Raji (cell line): ENCODE measurements at regions not wholly inside any gene's neighbourhood (a gene's known extent, or its start where the extent isn't known, plus 50 kb on each side); places are given as distances from the start of the nearest gene placed in this dataset.

Experiments used
- POLR2A ChIP-seq: IDR thresholded peaks from 2 replicates; pipeline ENCODE4 v1.6.1; 2011; ENCODE audit warnings: low read depth, low read length, control low read depth; ENCODE audit not compliant: insufficient read depth

- no peak for TF ChIP-seq POLR2A
These were observed 416.8 kb upstream of the CCL2 start for GRCh38 chr17:33838281-33838680.

DNA sequence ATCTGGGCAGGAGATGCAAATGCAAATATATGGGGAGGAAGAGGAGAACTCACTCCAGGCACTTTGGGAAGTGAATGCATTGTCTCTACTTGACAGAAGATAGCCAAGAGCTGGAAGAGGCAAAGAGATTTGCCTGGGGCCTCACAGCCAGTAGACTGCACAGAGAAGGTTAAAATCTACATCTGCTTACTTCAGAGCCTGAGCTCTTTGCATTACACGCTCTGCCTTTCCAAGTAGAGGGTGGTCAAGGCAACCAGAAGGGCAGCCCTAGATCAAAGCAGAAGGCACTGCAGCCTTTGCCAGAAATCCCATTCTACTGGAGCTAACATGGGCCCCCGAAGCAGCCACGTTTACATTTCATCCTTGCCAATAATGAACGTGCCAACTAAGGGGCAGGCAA is 407.2 kb upstream of the CCL2 start:
- TF ChIP-seq POLR2A: no peak

GRCh38 chr17:33848433-33848832 is 406.7 kb upstream of the CCL2 start:
- no peak for TF ChIP-seq POLR2A

GRCh38 chr17:33854596-33854995 is 400.5 kb upstream of the CCL2 start:
- TF ChIP-seq POLR2A: no peak

DNA sequence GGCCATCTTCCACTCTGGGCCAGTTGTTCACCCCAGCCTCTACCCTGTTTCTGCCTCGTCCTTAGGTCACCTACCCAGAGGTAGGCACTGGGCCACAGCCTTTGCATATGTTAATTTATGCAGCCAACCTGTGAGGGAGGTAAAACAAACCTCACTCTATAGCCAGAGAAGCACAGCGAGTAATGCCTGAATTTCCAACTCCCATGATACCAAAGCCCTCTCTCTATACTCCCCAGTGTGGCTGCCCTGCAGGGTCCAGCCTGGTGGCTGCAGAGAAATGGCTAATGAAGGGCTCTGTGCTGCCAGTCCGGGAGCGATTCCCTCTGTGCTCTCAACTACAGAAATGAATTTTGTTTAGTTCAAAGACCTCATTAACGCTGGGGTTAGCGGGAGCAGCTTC is 397.0 kb upstream of the CCL2 start:
- no peak for TF ChIP-seq POLR2A

- TF ChIP-seq POLR2A: no peak
These were observed 396.4 kb upstream of the CCL2 start for GRCh38 chr17:33858682-33859081.

DNA sequence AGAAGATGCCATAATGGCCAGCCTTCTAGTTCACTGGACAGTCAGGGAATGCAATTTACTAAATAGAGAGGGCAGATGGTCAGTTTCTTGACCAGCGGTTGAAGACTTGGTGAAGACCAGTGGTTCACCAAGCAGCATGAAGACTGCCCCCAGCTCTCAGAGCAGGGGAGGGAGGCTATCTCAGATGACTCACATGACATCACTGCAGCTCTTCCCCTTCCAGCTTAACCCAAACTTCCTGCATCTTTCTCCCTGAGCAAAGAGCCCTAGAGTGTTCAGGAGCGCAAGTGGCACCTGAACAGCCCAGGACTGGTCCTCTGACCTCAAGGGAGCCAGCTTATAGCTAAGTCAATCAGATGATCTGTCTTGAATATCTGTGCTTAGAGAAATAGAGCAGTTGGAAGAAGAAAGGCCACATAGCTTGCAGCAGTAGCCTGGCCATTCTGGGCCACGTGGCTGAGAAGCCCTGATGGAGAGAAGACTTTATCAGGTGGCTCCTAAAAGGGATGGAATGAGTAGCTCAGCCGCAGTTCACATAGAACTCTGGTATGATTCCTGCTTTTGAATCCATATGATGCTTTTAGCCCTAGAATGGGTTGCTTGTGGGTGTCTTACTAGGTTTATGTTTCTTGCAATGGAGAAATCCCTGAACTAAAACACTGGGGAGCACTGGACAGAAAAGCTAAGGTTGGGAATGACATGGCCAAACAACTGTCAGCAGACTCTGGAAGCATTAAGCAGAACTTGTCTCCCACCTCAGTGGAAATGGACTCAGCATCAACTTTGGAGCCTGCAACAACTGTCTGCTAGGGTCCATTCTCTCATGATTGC is 392.1 kb upstream of the CCL2 start:
- no peak for TF ChIP-seq POLR2A

GRCh38 chr17:33864758-33865229 is 390.3 kb upstream of the CCL2 start:
- no peak for TF ChIP-seq POLR2A

- TF ChIP-seq POLR2A: no peak
These were observed 386.2 kb upstream of the CCL2 start for GRCh38 chr17:33868899-33869298.

GRCh38 chr17:33870936-33871335 is 384.1 kb upstream of the CCL2 start:
- no peak for TF ChIP-seq POLR2A

GRCh38 chr17:33871720-33872540 is 383.2 kb upstream of the CCL2 start:
- no peak for TF ChIP-seq POLR2A

DNA sequence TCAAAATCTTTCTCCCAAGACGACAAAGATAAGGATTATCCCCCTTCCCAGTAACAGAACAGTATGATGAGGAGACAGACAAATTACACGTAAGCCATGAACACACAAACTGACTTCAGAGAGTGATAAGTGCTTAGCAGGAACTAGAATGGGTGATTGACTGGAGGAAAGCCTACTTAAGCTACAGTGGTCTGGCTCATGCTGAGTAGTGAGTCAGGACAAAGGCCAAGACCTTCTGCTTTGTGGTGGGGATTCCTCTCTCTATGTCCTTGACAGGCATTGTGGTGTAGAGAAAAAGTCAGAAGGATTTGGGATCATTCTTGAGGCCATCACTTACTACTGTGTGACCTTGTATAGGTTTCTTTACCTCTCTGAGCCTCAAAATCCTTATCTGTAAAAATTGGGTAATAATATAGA is 381.9 kb upstream of the CCL2 start:
- TF ChIP-seq POLR2A: no peak

- no peak for TF ChIP-seq POLR2A
These were observed 380.4 kb upstream of the CCL2 start for GRCh38 chr17:33874617-33875060.

DNA sequence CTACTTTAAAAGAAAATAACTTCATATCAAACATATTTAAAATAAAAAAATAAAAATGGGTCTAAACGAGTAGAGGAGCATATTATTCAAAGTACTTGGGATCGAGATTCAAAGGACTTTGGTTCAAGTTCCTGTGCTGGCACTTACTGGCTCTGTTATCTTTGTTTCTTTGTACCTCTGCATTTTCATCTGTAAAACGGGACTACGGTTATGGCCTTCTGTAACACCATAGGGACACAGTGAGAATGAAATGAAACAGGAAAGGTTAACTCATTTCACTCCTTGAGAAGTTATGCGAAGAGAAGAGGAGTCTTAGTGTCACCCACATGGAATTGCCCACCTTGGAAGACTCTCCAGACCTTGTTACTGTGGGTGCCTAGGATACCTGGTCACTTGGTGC is 379.1 kb upstream of the CCL2 start:
- TF ChIP-seq POLR2A: no peak

- no peak for TF ChIP-seq POLR2A
These were observed 366.6 kb upstream of the CCL2 start for GRCh38 chr17:33888455-33888854.

- no peak for TF ChIP-seq POLR2A
These were observed 366.0 kb upstream of the CCL2 start for GRCh38 chr17:33889040-33889439.
